B cell (primary cell): ENCODE measurements at regions not wholly inside any gene's neighbourhood (a gene's known extent, or its start where the extent isn't known, plus 50 kb on each side); places are given as distances from the start of the nearest gene placed in this dataset.
"Not testable (repeated sequence)": the region's sequence is repeated elsewhere in the genome, so short reads cannot be mapped to it uniquely, and the experiment has no call there.

Experiments
- ATAC-seq: fragments of 200-7000 bp; cut with Tn5 transposase; one replicate; pipeline ENCODE4 v1.10.0; 2021; ENCODE audit warnings: low read depth, mild to moderate bottlenecking, moderate number of reproducible peaks, moderate library complexity
- CTCF ChIA-PET: fragments of 350-600 bp; sonication (Branson Sonifier 250); formaldehyde crosslinking; loops from one replicate; lab custom pipeline; 2021; ENCODE audit warnings: antibody characterized with exemption, inconsistent platforms; lab: Charles Lee
- POLR2A ChIA-PET: fragments of 350-600 bp; sonication (Branson Sonifier 250); formaldehyde crosslinking; loops from one replicate; lab custom pipeline; 2021; ENCODE audit warnings: antibody characterized with exemption; lab: Charles Lee
- DNase-seq: peaks from one replicate; pipeline ENCODE4 v3.0.0; 2013
- H2AFZ ChIP-seq: 2 replicates; pipeline ENCODE4 v1.6.1; 2012; ENCODE audit warnings: mild to moderate bottlenecking, low read depth, low read length; ENCODE audit not compliant: insufficient read depth, poor library complexity, severe bottlenecking
- H3K27ac ChIP-seq, 2 donors: 1 replicate in 1 of 2; 2 replicates in 1 of 2; pipeline ENCODE4 v1.5.1; 2012 to 2013; ENCODE audit warnings: low read length in 2 of 2, mild to moderate bottlenecking in 2 of 2, moderate library complexity in 1 of 2
- H3K27me3 ChIP-seq, 4 experiments: fragments of 200-600 bp in 1 of 4; sonication (generic) in 1 of 4; replicated peaks in 1 of 4; 1 replicate in 2 of 4; 2 replicates in 2 of 4; pipeline versions ENCODE4 v1.6.1 to v1.7.0; 2013 to 2016; ENCODE audit warnings: low read length in 3 of 4, mild to moderate bottlenecking in 2 of 4, mixed read lengths in 1 of 4, moderate library complexity in 1 of 4; ENCODE audit not compliant: insufficient read depth in 4 of 4, control insufficient read depth in 3 of 4; ENCODE audit errors: control extremely low read depth in 1 of 4
- H3K36me3 ChIP-seq, 2 experiments: replicated peaks in 1 of 2; 1 replicate in 1 of 2; 2 replicates in 1 of 2; pipeline versions ENCODE4 v1.6.1 to v1.7.1; 2013; ENCODE audit warnings: low read length in 1 of 2; ENCODE audit not compliant: insufficient read depth in 2 of 2, control insufficient read depth in 1 of 2; ENCODE audit errors: control extremely low read depth in 1 of 2, extremely low read depth in 1 of 2
- H3K4me1 ChIP-seq, 2 donors: fragments of 200-600 bp in 1 of 2; sonication (generic) in 1 of 2; 1 replicate in 1 of 2; 2 replicates in 1 of 2; pipeline versions ENCODE4 v1.5.1 to v1.6.1; 2013 to 2017; ENCODE audit warnings: low read length in 2 of 2; ENCODE audit not compliant: control insufficient read depth in 2 of 2, insufficient read depth in 2 of 2
- H3K4me2 ChIP-seq: replicated peaks from 2 replicates; pipeline ENCODE3; 2012; ENCODE audit warnings: mild to moderate bottlenecking, low read depth, low read length; ENCODE audit not compliant: poor library complexity, severe bottlenecking
- H3K4me3 ChIP-seq, 5 experiments: fragments of 200-600 bp in 1 of 5; sonication (generic) in 1 of 5; 1 replicate in 3 of 5; 2 replicates in 2 of 5; pipeline versions ENCODE4 v1.5.1 to v1.7.0; 2011 to 2016; ENCODE audit warnings: low read length in 4 of 5, mild to moderate bottlenecking in 4 of 5, low read depth in 2 of 5, control low read depth in 1 of 5, moderate library complexity in 1 of 5; ENCODE audit not compliant: insufficient read depth in 1 of 5; ENCODE audit errors: control extremely low read depth in 1 of 5, extremely low read depth in 1 of 5
- H3K79me2 ChIP-seq: fragments of 200-600 bp; sonication (generic); one replicate; pipeline ENCODE4 v1.6.0; 2016; ENCODE audit warnings: low read length; ENCODE audit not compliant: control insufficient read depth, insufficient read depth
- H3K9ac ChIP-seq: fragments of 200-600 bp; sonication (generic); 2 replicates; pipeline ENCODE4 v1.6.1; 2017; ENCODE audit warnings: mild to moderate bottlenecking, low read length, moderate library complexity
- H3K9me3 ChIP-seq, 3 donors: one replicate each; pipeline versions ENCODE4 v1.6.1 to v1.7.1; 2013; ENCODE audit warnings: low read length in 2 of 3; ENCODE audit not compliant: control insufficient read depth in 2 of 3, insufficient read depth in 1 of 3; ENCODE audit errors: control extremely low read depth in 1 of 3
- H4K20me1 ChIP-seq: 2 replicates; pipeline ENCODE4 v1.6.0; 2012; ENCODE audit warnings: mild to moderate bottlenecking, low read length; ENCODE audit not compliant: insufficient read depth, control insufficient read depth, poor library complexity, severe bottlenecking
- H3K27ac Mint-ChIP-seq: one replicate; pipeline ENCODE4 v1.8.0; 2021; ENCODE audit warnings: mixed read lengths
- H3K27me3 Mint-ChIP-seq: one replicate; pipeline ENCODE4 v1.8.0; 2021; ENCODE audit warnings: mixed read lengths
- H3K4me1 Mint-ChIP-seq: one replicate; pipeline ENCODE4 v1.8.0; 2021; ENCODE audit warnings: mixed read lengths
- H3K4me3 Mint-ChIP-seq: one replicate; pipeline ENCODE4 v1.8.0; 2021; ENCODE audit warnings: mixed read lengths
- H3K9me3 Mint-ChIP-seq: one replicate; pipeline ENCODE4 v1.8.0; 2022; ENCODE audit warnings: mixed read lengths; ENCODE audit not compliant: insufficient read depth
- EZH2 ChIP-seq: IDR thresholded peaks from 2 replicates; pipeline ENCODE4 v1.6.1; 2012; ENCODE audit warnings: borderline replicate concordance, low read depth, mild to moderate bottlenecking, moderate library complexity, low read length; ENCODE audit not compliant: insufficient read depth, poor library complexity, severe bottlenecking
- WGBS: methylation state at CpG from one replicate; pipeline ENCODE4 v1.1.5; 2013; ENCODE audit warnings: missing lambda C conversion rate; ENCODE audit not compliant: insufficient coverage; 5-methylcytosine and 5-hydroxymethylcytosine counted together
- intact Hi-C: fragments of 100-400 bp; cut with micrococcal nuclease; formaldehyde crosslinking; loops from one replicate; pipeline ENCODE4 v1.10.0; 2022
- TF ChIP-seq, protein P1 (sequence below): fragments of 200-600 bp; IDR thresholded peaks from one replicate; pipeline ENCODE4 v1.8.0; 2022; ENCODE audit warnings: antibody characterized with exemption, mild to moderate bottlenecking

- no peak overlapping the region for H3K4me3 ChIP-seq
- no peak for TF ChIP-seq EZH2
- TF ChIP-seq, protein P1, sequence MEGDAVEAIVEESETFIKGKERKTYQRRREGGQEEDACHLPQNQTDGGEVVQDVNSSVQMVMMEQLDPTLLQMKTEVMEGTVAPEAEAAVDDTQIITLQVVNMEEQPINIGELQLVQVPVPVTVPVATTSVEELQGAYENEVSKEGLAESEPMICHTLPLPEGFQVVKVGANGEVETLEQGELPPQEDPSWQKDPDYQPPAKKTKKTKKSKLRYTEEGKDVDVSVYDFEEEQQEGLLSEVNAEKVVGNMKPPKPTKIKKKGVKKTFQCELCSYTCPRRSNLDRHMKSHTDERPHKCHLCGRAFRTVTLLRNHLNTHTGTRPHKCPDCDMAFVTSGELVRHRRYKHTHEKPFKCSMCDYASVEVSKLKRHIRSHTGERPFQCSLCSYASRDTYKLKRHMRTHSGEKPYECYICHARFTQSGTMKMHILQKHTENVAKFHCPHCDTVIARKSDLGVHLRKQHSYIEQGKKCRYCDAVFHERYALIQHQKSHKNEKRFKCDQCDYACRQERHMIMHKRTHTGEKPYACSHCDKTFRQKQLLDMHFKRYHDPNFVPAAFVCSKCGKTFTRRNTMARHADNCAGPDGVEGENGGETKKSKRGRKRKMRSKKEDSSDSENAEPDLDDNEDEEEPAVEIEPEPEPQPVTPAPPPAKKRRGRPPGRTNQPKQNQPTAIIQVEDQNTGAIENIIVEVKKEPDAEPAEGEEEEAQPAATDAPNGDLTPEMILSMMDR = no peak
- ChIA-PET CTCF (interaction anchor here (1.0 kb wide), 1 partner anchor 61 kb away, joined by 3 read pairs; no protein-coding TSS in a partner anchor), POLR2A (interaction anchor here (1.2 kb wide), 1 partner anchor 64 kb away, joined by 4 read pairs; no protein-coding TSS in a partner anchor)
- Mint-ChIP-seq H3K27ac (peak overlapping the region; percentile 56), H3K9me3 (no peaks in the 10 kb centered on the region), H3K4me3 (no peak overlapping the region), H3K27me3 (no peaks in the 10 kb centered on the region), H3K4me1 (peaks cover 48% of the 10 kb centered on the region)
- no peaks in the 10 kb centered on the region for H3K79me2 ChIP-seq
- ATAC-seq (no peak), DNase-seq (no peak)
- no peak overlapping the region for H3K4me2 ChIP-seq
- no peaks in the 10 kb centered on the region for H3K9me3 ChIP-seq
- no peak overlapping the region for H2AFZ ChIP-seq
- H3K27me3 ChIP-seq = no peaks in the 10 kb centered on the region
- H3K9ac ChIP-seq = no peak overlapping the region
- intact Hi-C loops = no loop called here
- H4K20me1 ChIP-seq = no peaks in the 10 kb centered on the region
- H3K4me1 ChIP-seq = peaks cover 21 to 32% of the 10 kb centered on the region in 2 donors
- 100% methylated on average over 2 of the region's 3 CpGs for WGBS
- no peak overlapping the region for H3K27ac ChIP-seq
- no peaks in the 10 kb centered on the region for H3K36me3 ChIP-seq
Measured at GRCh38 chr4:83195269-83195668, 80.7 kb upstream of the PLAC8 start.

GRCh38 chr4:83194588-83194987, 80.1 kb upstream of the PLAC8 start:
- H3K27ac ChIP-seq, H2AFZ ChIP-seq, H3K36me3 ChIP-seq, H3K4me2 ChIP-seq, H3K4me3 Mint-ChIP-seq, H3K27ac Mint-ChIP-seq, H3K27me3 Mint-ChIP-seq, H3K4me3 ChIP-seq, H4K20me1 ChIP-seq, intact Hi-C loops, H3K9me3 Mint-ChIP-seq, H3K27me3 ChIP-seq, H3K9ac ChIP-seq, POLR2A ChIA-PET, ATAC-seq, H3K9me3 ChIP-seq, H3K79me2 ChIP-seq, DNase-seq: not testable (repeated sequence)
- H3K4me1 Mint-ChIP-seq = peaks cover 53% of the 10 kb centered on the region
- CTCF ChIA-PET = interaction anchor here (1.3 kb wide), 1 partner anchor 87 kb away, joined by 3 read pairs; no protein-coding TSS in a partner anchor
- WGBS = 70% methylated on average over 5 of the region's 7 CpGs
- H3K4me1 ChIP-seq = peaks cover 21 to 32% of the 10 kb centered on the region in 2 donors
